NCI-H2196 treated with DMSO at 0.1 percent for 48 hours (cell line): ENCODE measurements at regions not wholly inside any gene's neighbourhood (a gene's known extent, or its start where the extent isn't known, plus 50 kb on each side); places are given as distances from the start of the nearest gene placed in this dataset.

ENCODE experiments used
- DNase-seq: peaks from one replicate; lab custom pipeline; 2025; ENCODE audit not compliant: unreplicated experiment; lab: John Stamatoyannopoulos, UW

DNA sequence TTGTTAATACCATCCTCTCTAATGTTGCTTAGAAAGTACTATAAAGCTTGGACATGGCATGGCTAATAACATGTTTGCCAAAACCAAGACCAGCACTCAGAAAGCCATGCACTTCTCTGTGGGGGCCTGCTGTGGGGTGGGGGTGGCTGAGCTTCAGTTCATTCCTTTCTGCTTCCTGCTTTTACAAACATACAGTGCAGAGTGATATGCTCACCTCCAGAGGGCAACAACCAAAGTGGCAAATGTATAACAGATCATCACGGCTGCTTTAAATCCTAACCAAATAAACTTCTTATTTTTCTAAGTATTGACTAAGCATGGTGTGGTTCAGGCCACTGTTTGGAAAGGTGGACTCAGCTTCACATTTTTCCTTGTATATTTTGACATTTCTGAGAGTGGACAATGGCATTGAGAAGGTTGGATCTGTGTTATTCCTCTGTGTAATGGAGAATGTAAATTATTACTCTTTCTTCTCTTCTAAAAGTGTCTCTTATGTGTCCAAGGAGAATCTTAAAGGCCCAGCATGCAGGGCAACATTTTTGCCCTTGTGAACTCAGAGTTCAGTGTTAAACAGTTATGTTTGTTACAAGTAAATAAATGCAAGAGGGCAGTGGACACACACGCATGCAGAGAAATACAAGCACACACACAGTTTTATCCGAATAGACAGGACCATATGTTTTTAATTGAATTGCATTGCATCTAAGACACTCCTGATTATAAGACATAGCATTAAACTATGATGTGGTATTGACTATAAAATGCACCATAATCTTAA is 186.1 kb downstream of the HERPUD2 start:
- DNase-seq = no peak

GRCh38 chr7:35505066-35505465 is 189.9 kb downstream of the HERPUD2 start:
- no peak for DNase-seq

DNA sequence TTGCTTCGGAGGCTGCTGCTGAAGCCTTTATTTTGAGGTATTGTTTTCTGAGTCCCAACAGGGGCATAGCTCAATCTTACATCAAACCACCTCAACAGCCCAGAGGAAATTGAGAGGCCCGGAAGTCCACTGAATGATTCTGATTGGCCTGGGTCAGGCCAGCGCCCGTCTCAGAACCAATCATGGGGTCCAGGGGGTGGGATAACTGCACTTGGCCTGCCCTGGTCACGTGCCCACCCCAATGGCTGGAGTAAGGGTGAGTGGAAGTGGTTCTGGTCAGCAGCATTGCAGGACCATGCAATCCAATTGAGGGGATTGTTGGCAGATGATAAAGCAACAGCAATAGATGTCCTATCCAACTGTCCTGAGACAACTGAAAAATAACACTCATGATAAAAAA is 190.6 kb downstream of the HERPUD2 start:
- DNase-seq = no peak

DNA sequence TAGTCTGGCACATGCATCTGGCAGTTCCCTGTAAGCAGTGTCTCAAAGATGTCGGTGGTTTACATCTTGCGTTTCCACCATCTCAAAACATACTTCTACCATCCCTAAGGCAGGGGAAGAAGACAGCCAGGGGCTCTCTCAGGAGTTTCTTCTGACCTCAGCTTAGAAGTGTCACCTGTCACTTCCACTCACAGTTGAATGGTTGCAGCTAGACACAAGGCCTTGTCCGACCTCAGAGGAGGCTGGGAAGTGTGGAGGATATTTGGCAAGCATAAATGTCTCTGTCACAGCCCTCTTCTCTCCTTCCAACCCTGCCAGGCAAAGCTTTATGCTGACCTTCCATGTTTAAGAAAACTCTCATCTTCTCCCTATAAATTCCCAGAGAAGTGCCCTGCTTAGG is 193.3 kb downstream of the HERPUD2 start:
- no peak for DNase-seq

GRCh38 chr7:35499226-35499625 is 195.7 kb downstream of the HERPUD2 start:
- no peak for DNase-seq

DNA sequence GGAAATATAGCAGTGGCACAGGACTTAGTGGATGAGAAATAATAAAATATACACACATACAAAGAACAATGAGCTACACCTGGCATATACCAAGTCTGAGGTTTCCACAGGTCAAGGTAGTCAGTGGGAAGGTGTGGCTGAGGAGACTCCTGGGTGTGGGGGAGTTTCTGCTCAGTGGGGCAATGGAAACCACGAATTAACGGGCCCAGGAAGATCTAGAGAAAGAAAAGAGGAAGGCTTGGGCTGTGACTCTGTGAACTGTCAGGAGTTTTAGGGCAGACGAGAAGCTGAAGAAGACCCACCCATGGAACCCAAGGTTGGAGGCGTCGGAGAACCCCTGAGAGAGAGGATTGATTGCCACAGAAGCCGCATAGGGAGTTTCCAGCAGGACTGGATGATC is 196.5 kb downstream of the HERPUD2 start:
- DNase-seq = no peak

GRCh38 chr7:35495844-35496243 is 199.1 kb downstream of the HERPUD2 start:
- no peak for DNase-seq

DNA sequence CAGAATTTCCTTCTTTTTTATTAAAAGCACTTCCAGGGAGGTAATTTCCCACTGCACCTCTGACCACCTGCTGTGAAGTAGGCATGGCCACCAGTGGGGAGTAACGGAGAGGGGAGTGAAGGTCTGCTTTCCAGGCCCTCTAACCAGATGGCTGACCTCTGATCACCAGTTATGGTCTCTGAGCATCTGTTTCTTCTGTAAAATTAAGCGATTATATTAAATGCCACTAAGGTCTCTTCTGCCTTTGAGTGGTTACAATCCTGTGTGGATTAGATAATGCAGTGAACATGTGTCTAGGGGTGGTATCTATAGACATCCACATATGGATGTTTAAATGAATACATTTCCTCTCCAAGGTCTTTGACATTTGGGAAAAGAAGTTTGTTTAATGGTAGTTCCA is 199.6 kb downstream of the HERPUD2 start:
- no peak for DNase-seq

DNA sequence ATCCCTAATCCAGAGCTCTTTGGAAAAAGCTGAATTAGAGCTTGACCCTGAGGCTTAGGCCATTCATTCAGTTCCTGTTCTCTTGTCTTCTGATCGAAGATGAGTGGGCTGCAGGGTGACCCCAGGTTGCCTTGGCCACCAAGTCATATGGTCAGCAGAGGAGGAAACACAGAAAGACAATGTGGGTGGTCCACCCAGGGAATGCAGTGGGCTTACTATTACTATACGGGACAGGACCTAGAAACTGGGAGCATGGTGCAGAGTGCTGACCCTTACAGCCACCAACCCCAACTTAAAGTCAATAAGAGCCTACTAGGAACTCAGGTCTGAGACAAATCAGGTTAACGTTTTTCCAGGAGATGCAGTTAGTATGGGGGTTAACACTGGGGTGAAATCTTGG is 200.5 kb downstream of the HERPUD2 start:
- DNase-seq = no peak

DNA sequence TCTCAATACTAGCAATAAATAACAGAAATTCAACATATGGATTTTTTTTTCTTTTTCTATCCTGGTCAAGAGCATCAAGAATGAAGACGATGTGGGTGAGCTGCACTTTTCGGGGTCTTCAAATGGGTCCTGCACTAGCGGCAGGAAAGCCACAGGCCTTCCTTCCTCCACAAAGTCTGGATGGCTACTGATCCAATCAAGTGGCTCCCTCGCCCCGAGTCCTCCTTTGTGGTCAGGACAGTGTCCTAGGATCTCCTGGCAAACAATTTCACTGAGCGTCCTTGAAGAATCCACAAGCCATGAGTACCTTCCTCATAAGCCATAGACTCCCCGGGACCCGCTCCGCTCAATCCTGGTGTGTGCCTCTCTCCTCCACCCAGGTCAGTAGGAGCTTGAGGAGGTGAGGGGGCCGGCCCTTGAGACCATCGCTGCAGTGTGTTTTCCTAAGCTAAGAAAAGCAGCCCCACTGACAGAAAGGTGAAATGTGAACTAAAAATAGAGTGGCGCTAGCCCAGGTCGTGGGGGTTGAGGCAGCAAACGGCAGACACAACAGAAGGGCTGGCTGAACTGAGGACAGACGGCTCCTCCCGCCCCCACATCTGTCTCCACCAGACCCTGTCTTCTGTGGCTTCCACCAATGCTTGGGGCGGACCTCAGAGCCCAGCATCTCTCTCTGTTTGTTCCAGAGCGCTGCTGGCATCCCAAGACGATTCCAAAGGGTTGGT is 202.3 kb downstream of the HERPUD2 start:
- no peak for DNase-seq

- no peak for DNase-seq
Observed at GRCh38 chr7:35491233-35491632, 203.7 kb downstream of the HERPUD2 start.

- DNase-seq = no peak
Observed at GRCh38 chr7:35487841-35488240, 207.1 kb downstream of the HERPUD2 start.

- DNase-seq = no peak
Observed at GRCh38 chr7:35487402-35487801, 207.5 kb downstream of the HERPUD2 start.

DNA sequence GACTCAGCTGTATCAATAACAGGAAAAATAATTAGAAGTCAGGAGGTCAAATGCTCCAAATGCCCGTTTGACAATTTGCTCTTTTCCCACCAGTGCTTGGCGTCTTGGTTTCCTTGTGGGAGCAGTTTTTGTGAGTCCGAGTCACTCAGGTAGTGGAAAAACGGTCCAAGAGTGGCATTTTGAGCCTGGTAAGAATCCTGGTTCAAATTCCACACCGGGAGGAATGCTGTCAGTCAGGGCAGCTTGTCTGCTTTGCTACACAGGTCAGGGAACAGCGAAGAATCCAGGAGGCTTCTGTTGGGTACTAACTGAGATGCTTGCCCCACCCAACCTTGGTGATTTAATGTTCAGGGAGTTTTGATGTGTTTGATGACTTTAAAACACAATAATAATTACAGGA is 209.5 kb downstream of the HERPUD2 start:
- no peak for DNase-seq

- DNase-seq = no peak
Observed at GRCh38 chr7:35483568-35483967, 211.4 kb downstream of the HERPUD2 start.

- no peak for DNase-seq
Observed at GRCh38 chr7:35482231-35482630, 212.7 kb downstream of the HERPUD2 start.

GRCh38 chr7:35480806-35481205 is 214.1 kb downstream of the HERPUD2 start:
- DNase-seq = no peak

- DNase-seq = no peak
Observed at GRCh38 chr7:35477609-35478008, 217.3 kb downstream of the HERPUD2 start.

DNA sequence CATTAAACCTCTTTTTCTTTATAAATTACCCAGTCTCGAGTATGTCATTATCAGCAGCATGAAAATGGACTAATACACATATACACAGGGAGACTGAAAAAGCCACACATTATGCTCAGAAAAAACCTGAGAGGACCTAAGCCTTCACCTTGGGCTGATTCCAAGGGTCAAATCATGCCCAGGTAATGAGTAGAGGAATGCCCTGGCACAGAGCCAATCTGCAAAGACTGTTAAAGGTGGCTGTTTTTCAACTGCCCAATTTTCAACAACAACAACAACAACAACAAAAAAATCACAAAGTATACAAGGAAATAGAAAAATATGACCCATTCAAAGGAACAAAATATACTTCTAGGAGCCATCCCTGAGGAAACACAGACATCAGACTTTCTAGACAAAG is 220.2 kb upstream of the TBX20 start:
- no peak for DNase-seq

DNA sequence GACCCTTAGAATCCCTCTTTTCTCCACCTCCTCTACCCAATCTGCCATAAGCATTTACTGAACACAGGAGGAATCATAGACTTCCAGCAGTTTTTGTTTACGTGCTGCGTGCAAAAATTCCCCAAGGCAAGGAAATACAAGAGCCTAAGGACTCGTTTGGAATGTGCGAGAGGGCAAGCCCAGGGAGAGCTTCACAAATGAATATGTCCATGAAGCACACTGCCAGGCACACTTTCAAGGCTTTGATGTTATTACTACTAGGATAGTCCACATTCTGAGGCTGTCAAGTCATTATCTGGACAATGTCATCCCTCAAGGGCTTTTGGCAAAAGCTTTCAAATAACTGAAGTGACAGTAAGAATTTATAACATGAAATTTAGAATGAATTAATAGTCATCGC is 214.7 kb upstream of the TBX20 start:
- DNase-seq = no peak

- DNase-seq = no peak
Observed at GRCh38 chr7:35467456-35467978, 213.6 kb upstream of the TBX20 start.

DNA sequence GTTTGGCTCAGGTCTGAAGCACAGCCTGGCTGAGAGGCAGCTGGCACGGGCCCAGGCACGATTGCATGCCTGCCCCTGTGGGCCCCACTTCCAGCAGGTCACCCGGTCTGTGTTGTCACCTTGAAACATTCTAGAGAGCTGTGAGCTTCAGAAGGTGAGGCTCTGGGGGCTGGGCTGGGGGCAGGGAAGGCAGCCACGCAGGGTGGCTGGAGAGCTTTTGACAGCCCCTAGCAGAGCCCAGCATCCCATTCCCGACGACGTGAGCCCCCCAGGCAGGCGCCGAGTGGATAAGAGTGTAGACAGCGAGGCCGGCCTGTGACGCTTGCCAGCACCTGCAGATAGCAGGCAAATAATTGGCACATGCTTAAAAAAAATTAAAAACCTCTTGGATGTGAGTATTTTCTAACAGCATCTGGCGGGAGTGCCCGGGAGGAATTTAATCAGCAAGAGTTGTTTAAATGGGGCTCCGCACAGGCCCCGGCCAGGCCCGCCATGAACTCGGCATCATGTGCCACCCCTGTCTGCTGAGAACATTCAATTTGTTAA is 212.0 kb upstream of the TBX20 start:
- DNase-seq = no peak
